Left lobe of liver (tissue), 2 donors: ENCODE measurements at regions not wholly inside any gene's neighbourhood (a gene's known extent, or its start where the extent isn't known, plus 50 kb on each side); places are given as distances from the start of the nearest gene placed in this dataset.

ENCODE experiments used
- ATAC-seq: fragments of 200-7000 bp; cut with Tn5 transposase; one replicate; pipeline ENCODE4 v1.9.1; 2020; ENCODE audit warnings: mild to moderate bottlenecking, moderate library complexity
- DNase-seq: peaks from one replicate; pipeline ENCODE4 v3.0.0-alpha.2; 2020; ENCODE audit warnings: low spot score
- donor health status: DM: no; HTN: no; CAD: no; lungs with moderate emphysema.
- donor health status: DM: no; HTN: yes; CAD: no.

DNA sequence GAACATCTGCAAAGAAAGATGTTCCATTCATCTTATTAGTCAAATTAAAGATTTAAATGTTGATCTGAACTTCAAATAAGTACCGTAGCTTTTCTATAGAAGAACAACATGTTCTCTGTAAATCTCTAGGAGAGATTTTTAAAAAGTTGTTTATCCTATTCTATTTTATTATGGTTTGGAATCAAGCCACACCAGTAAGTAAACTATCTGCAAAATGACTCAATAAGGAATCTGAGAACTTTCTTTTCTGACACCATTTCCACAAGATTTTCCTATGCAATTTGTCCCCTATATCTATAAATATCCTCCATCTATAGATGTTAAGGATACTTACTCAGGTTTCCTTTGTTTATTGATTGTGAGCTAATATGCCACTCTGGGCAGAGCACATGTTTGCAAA lies 736.6 kb downstream of the CBLN2 start:
- ATAC-seq (no peak), DNase-seq (no peak)

GRCh38 chr18:71798986-71799673 lies 745.0 kb downstream of the CBLN2 start:
- DNase-seq (no peak), ATAC-seq (no peak)

GRCh38 chr18:71797554-71797953 lies 746.6 kb downstream of the CBLN2 start:
- DNase-seq (no peak), ATAC-seq (no peak)

DNA sequence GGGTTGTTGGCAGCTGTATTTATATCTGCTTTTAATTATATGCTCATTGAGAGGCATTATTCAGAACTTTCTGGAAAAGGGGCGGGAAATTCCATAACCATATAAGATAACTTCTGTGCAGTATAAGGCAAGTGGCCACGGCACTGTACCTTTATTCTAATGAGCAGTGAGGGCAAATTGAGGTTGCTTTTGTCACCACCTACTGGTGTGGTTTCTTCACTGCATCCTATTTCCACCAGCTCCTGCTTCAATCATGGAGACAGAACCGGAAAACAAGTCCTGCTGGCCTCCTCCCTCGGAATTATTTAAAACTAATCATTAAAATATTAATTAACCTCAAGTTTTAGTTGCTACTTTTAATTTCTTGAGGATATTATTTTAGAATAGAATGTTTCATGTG lies 759.4 kb downstream of the CBLN2 start:
- DNase-seq (no peak), ATAC-seq (peak; percentile 63)

DNA sequence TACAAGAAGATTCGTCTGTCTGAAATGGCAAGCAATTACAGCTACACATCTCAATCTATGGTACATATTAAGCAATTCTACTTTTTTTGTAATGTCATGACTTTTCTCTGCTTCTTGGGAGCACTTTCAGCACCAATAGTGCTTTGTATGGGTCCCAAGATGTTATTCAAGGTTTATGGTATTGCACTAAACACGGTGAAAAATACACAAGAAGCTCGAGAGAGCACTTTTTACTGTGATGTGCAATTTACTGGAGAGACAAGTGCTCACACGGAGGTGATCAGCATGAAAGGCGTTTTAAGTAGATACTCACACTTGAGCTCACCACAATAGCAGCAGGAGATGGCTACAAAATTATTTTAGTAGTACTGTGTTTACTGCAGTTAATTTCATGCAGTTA lies 783.6 kb downstream of the CBLN2 start:
- no peak for DNase-seq

GRCh38 chr18:71754246-71754645 lies 789.9 kb downstream of the CBLN2 start:
- DNase-seq = no peak
- ATAC-seq = no peak

More for the DNA sequence above, 783.6 kb downstream of the CBLN2 start:
- ATAC-seq = no peak

DNA sequence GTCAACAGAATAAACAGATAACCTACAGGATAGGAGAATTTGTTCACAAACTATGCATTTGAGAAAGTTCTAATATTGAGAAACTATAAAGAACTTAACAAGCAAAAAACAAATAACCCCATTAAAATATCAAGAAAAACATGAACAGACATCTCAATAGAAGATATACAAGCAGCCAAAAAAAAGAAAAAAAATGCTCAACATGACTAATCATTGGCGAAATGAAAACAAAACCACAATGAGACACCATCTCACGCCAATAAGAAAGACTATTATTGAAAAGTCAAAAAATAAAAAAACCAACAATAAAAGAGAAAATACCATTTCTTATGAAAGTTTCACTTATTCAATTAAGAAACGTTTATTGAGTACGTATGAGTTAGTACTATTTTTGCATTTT lies 800.5 kb downstream of the CBLN2 start:
- ATAC-seq (no peak), DNase-seq (no peak)

DNA sequence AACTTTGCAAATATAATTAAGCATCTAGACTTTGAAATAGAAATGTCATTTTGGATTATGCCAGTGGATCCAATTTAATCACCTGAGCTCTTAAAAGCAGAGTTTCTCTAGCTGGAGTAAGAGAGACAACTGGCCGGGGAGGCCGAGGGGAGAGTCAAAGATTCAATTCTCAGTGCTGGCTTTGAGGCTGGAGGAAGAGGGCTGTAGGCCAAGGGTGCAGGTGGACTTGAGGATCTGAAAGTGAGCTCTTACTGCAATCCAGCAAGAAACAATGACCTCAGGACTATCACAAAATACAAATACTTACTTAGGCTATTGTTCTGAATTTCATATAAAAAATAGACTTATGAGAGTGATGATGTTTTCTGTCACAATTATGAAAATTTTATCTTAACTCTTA lies 814.5 kb downstream of the CBLN2 start:
- no peak for DNase-seq
- ATAC-seq = no peak

DNA sequence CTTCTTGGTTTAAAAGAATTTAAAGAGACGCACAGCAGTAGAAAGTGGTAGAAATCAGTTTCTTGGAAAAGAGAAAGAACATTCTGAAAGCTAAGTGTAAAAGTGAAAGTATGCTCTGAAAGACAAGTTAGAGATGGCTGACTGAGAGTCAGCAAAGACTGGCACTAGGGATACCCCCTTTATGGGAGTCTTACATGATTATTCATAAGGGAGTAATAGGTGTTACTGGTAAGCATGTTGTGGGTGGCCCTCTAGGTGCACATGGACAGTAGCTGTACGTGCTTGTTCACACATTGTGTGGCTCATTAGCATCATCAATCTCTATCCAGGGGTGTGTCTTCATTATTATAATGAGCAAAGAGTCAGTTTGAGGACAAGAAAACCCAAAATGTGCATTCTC lies 816.2 kb downstream of the CBLN2 start:
- no peak for ATAC-seq

GRCh38 chr18:71725256-71725655 lies 818.9 kb downstream of the CBLN2 start:
- no peak for DNase-seq
- ATAC-seq = no peak

More for the DNA sequence above, 816.2 kb downstream of the CBLN2 start:
- DNase-seq = no peak

- no peak for DNase-seq
Observed at GRCh38 chr18:71707985-71708500, 836.1 kb downstream of the CBLN2 start.

GRCh38 chr18:71707400-71707799 lies 836.7 kb downstream of the CBLN2 start:
- DNase-seq (no peak), ATAC-seq (no peak)

More at GRCh38 chr18:71707985-71708500, 836.1 kb downstream of the CBLN2 start:
- ATAC-seq = no peak

DNA sequence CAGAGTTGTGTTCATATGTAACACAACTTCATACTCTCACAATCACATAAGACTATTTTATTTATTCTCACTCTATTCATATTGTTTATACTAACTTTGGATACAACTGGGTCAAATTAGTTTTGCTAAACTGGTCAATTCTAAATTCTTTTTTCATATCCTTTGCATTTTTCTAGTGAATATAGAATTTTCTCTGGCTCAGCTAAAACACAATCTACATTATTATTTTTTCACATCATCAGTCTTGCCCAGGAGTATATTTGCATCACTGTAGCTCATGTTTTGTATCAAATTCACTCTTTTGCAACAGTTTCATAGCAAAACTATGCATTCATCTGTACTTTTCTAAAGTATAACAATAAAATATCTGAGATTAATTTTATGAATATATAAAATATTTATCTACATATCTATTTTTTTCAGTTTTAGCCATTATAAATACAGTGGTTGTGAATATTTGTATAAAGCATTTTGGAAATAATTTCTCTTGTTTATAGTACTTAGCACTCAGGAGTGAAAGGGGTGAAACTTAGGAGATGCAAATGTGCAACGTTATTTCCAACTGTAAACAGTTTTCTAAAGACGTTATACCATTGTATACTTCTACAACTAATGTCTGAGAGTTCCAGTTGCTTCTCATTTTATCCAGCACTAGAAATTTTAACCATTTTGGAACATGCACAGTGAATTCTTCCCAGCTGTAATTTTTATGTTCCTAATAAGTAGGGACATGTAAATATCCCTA lies 854.6 kb downstream of the CBLN2 start:
- no peak for DNase-seq

DNA sequence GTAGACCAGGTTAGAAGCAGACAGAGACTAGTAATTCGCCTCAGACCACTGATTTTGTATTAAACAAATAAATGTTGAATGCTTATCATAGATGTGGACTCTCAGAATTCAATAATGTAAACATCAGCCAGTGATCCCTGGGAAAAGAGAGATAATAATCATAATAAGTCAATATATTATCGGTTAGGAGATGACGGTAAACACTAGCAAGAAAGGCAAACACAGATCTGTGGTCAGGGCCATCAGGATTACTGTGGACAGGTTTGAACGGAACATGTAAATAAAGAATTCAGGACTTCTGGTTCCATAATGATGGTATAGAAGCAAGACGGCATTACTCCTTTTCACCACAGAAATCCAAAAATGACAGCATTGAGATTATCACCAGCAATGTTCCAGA lies 861.6 kb downstream of the CBLN2 start:
- DNase-seq (no peak), ATAC-seq (no peak)

More for the DNA sequence above, 854.6 kb downstream of the CBLN2 start:
- ATAC-seq = no peak

GRCh38 chr18:71678144-71678543 lies 866.0 kb downstream of the CBLN2 start:
- DNase-seq = no peak
- no peak for ATAC-seq

- DNase-seq (no peak), ATAC-seq (no peak)
Observed at GRCh38 chr18:71673954-71674353, 870.2 kb downstream of the CBLN2 start.

- ATAC-seq = no peak
- DNase-seq = no peak
Observed at GRCh38 chr18:71673498-71673897, 870.6 kb downstream of the CBLN2 start.

DNA sequence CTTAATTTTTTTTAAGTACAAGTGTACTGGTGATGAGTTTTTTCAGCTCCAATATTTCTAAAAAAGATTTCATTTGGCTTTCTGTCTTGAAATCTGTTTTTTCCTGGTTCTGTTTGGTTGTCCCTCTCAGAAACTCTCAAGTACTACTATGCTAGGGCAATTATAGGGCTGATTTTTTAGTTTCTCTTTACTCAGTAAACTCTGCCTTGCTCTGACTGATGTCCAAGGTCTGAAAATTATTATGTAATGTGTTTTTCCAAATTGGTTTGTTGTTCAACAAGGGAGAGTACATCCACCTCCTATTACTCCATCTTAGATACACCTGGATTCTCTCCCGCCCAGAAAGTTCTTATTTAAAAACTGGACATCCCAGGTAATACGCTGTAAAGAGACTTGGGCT lies 877.7 kb downstream of the CBLN2 start:
- peak; percentile 93 for ATAC-seq
- no peak for DNase-seq

DNA sequence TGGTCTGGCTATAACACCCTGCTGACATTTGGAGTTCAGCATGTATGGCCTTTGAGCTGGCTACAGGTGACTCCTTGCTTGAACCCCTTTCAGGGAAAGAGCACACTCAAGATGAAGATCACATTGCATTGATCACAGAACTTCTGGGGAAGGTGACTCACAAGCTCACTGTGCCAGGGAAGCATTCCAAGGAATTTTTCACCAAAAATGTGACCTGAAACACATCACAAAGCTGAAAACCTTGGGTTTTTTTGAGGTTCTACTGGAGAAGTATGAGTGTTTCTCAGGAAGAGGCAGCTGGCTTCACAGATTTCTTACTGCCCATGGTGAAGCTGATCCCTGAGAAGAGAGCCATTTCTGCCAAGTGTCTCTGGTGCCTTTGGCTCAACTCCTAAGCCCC lies 879.0 kb downstream of the CBLN2 start:
- no peak for DNase-seq
- ATAC-seq = no peak

DNA sequence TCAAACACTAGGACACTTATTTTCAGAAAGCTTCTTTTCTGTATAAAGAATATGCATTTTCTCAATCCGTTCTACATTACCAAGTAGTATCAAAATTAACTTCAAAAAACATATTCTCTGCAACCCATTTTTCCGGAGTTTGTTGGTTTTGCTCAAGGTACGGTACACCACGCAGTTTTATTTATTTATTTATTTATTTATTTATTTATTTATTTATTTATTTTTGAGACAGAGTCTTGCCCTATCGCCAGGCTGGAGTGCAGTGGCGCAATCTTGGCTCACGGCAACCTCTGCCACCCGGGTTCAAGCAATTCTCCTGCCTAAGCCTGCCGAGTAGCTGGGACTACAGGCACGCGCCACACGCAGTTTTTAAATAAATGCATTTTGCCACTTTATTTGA lies 900.3 kb downstream of the CBLN2 start:
- no peak for ATAC-seq
- DNase-seq = no peak

- ATAC-seq = no peak
- no peak for DNase-seq
Observed at GRCh38 chr18:71630696-71631095, 913.4 kb downstream of the CBLN2 start.

- no peak for ATAC-seq
- no peak for DNase-seq
Observed at GRCh38 chr18:71625556-71626090, 918.5 kb downstream of the CBLN2 start.
